HEK293 (cell line): ENCODE measurements at regions not wholly inside any gene's neighbourhood (a gene's known extent, or its start where the extent isn't known, plus 50 kb on each side); places are given as distances from the start of the nearest gene placed in this dataset.

Experiments used
- CTCF ChIA-PET: fragments of 350-600 bp; formaldehyde crosslinking; extraction: SDS; loops from one replicate; lab custom pipeline; 2021; ENCODE audit warnings: antibody characterized with exemption; lab: Yijun Ruan, JAX
- POLR2A ChIA-PET: fragments of 300-600 bp; formaldehyde crosslinking; extraction: SDS; loops from one replicate; lab custom pipeline; 2020; ENCODE audit warnings: antibody characterized with exemption, inconsistent platforms; lab: Yijun Ruan, JAX
- H3K27ac ChIP-seq: fragments of 200-500 bp; sonication (Bioruptor generic); 2 replicates; pipeline ENCODE4 v1.5.1; 2014; ENCODE audit warnings: low read depth, low read length, control low read depth, inconsistent platforms; ENCODE audit errors: extremely low read depth
- H3K36me3 ChIP-seq, 2 experiments: fragments of 200-500 bp in 1 of 2; sonication (Bioruptor generic) in 1 of 2; 1 replicate in 1 of 2; 2 replicates in 1 of 2; pipeline ENCODE4 v1.5.1; 2014 to 2017; ENCODE audit warnings: inconsistent platforms in 2 of 2, low read length in 2 of 2; ENCODE audit not compliant: control insufficient read depth in 2 of 2, insufficient read depth in 1 of 2
- H3K4me1 ChIP-seq: fragments of 200-500 bp; sonication (Bioruptor generic); 2 replicates; pipeline ENCODE4 v1.5.1; 2014; ENCODE audit warnings: mild to moderate bottlenecking, low read length, inconsistent platforms; ENCODE audit not compliant: control insufficient read depth, insufficient read depth
- H3K4me3 ChIP-seq: 2 replicates; pipeline ENCODE4 v1.5.1; 2011; ENCODE audit warnings: low read depth, mild to moderate bottlenecking, control low read depth, low read length, moderate library complexity
- H3K9me3 ChIP-seq: fragments of 200-500 bp; sonication (Bioruptor generic); 2 replicates; pipeline ENCODE4 v1.5.1; 2014; ENCODE audit warnings: low read depth, low read length, inconsistent platforms; ENCODE audit not compliant: control insufficient read depth, insufficient read depth
- GFI1B ChIP-seq: fragments of 450-650 bp; formaldehyde crosslinking; IDR thresholded peaks from 2 replicates; pipeline ENCODE4 v1.5.1; 2016; ENCODE audit warnings: missing biosample characterization, missing genetic modification characterization
- REPIN1 ChIP-seq: fragments of 450-650 bp; formaldehyde crosslinking; IDR thresholded peaks from 2 replicates; pipeline ENCODE4 v1.5.1; 2017; ENCODE audit warnings: missing biosample characterization, missing genetic modification characterization, low read depth
- TCF7L2 ChIP-seq: IDR thresholded peaks from 2 replicates; pipeline ENCODE4 v1.6.1; 2011; ENCODE audit warnings: low read depth, mild to moderate bottlenecking, inconsistent platforms, low read length, moderate library complexity, borderline replicate concordance
- ZNF114 ChIP-seq: fragments of 450-650 bp; formaldehyde crosslinking; IDR thresholded peaks from 2 replicates; pipeline ENCODE4 v1.5.0; 2017; ENCODE audit warnings: missing biosample characterization, missing genetic modification characterization
- ZNF266 ChIP-seq: fragments of 450-650 bp; formaldehyde crosslinking; IDR thresholded peaks from 2 replicates; pipeline ENCODE4 v1.5.1; 2016; ENCODE audit warnings: missing biosample characterization, missing genetic modification characterization, low read depth
- ZNF423 ChIP-seq: fragments of 450-650 bp; formaldehyde crosslinking; IDR thresholded peaks from 2 replicates; pipeline ENCODE4 v1.5.1; 2016; ENCODE audit warnings: missing biosample characterization, missing genetic modification characterization
- ZNF548 ChIP-seq: fragments of 450-650 bp; formaldehyde crosslinking; IDR thresholded peaks from 2 replicates; pipeline ENCODE4 v1.5.1; 2016; ENCODE audit warnings: missing biosample characterization, missing genetic modification characterization
- ZNF623 ChIP-seq: fragments of 450-650 bp; formaldehyde crosslinking; IDR thresholded peaks from 2 replicates; pipeline ENCODE4 v1.5.1; 2016; ENCODE audit warnings: missing biosample characterization, missing genetic modification characterization
- ZNF707 ChIP-seq: fragments of 450-650 bp; formaldehyde crosslinking; IDR thresholded peaks from 2 replicates; pipeline ENCODE4 v1.5.1; 2016; ENCODE audit warnings: missing biosample characterization, missing genetic modification characterization
- ZNF777 ChIP-seq: fragments of 450-650 bp; formaldehyde crosslinking; IDR thresholded peaks from 2 replicates; pipeline ENCODE4 v1.5.1; 2017; ENCODE audit warnings: missing biosample characterization, missing genetic modification characterization, borderline replicate concordance
- TF ChIP-seq, protein P1 (sequence below): fragments of 450-650 bp; formaldehyde crosslinking; IDR thresholded peaks from 2 replicates; pipeline ENCODE4 v1.5.1; 2016; ENCODE audit warnings: missing biosample characterization, missing genetic modification characterization
- TF ChIP-seq, protein P2 (sequence below): fragments of 450-650 bp; formaldehyde crosslinking; IDR thresholded peaks from 2 replicates; pipeline ENCODE4 v1.5.0; 2017; ENCODE audit warnings: missing biosample characterization, missing genetic modification characterization, borderline replicate concordance
- TF ChIP-seq, protein P3 (sequence below): fragments of 450-650 bp; formaldehyde crosslinking; IDR thresholded peaks from 2 replicates; pipeline ENCODE4 v1.5.1; 2016; ENCODE audit warnings: missing biosample characterization, missing genetic modification characterization
- TF ChIP-seq, protein P4 (sequence below): fragments of 450-650 bp; formaldehyde crosslinking; IDR thresholded peaks from 2 replicates; pipeline ENCODE4 v1.5.1; 2016; ENCODE audit warnings: missing biosample characterization, missing genetic modification characterization, low read depth
- TF ChIP-seq, protein P5 (sequence below): fragments of 450-650 bp; formaldehyde crosslinking; IDR thresholded peaks from 2 replicates; pipeline ENCODE4 v1.5.1; 2017; ENCODE audit warnings: missing biosample characterization, missing genetic modification characterization
- TF ChIP-seq, protein P6 (sequence below): fragments of 450-650 bp; formaldehyde crosslinking; IDR thresholded peaks from 2 replicates; pipeline ENCODE4 v1.5.1; 2016; ENCODE audit warnings: missing biosample characterization, missing genetic modification characterization
- TF ChIP-seq, protein P7 (sequence below): fragments of 450-650 bp; formaldehyde crosslinking; IDR thresholded peaks from 2 replicates; pipeline ENCODE4 v1.5.1; 2016; ENCODE audit warnings: missing biosample characterization, missing genetic modification characterization

DNA sequence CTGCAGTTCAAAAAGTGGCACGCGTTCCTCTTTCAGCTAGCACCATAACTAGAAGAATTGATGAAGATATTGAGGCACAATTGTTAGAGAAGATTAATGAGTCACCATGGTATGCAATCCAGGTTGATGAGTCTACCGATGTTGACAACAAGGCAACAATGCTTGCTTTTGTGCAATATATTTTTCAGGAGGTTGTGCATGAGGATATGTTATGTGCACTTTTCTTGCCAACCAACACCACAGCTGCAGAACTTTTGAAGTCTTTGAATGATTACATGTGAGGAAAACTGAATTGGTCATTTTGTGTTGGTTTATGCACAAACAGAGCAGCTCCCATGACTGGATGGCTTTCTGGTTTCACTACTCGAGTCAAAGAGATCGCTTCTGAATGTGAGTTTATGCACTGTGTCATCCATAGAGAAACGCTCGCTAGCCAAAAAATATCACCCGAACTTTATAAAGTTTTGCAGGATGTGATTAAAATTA lies 129.3 kb upstream of the SLC24A3 start:
- Histone ChIP-seq H3K36me3 (no peaks in the 10 kb centered on the region), H3K27ac (no peak overlapping the region), H3K4me3 (no peak overlapping the region), H3K9me3 (no peaks in the 10 kb centered on the region), H3K4me1 (no peaks in the 10 kb centered on the region)
- TF ChIP-seq REPIN1 (tag by site-specific recombination) (no peak), TCF7L2 (no peak), ZNF266 (tag by site-specific recombination) (no peak), ZNF777 (no peak), ZNF114 (tag by site-specific recombination) (no peak), ZNF548 (tag by site-specific recombination) (no peak), ZNF707 (no peak), ZNF423 (no peak), GFI1B (tag by site-specific recombination) (no peak), ZNF623 (tag by site-specific recombination) (no peak)
- TF ChIP-seq, protein P1, sequence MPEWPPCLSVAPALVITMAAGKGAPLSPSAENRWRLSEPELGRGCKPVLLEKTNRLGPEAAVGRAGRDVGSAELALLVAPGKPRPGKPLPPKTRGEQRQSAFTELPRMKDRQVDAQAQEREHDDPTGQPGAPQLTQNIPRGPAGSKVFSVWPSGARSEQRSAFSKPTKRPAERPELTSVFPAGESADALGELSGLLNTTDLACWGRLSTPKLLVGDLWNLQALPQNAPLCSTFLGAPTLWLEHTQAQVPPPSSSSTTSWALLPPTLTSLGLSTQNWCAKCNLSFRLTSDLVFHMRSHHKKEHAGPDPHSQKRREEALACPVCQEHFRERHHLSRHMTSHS = no peak
- TF ChIP-seq, protein P2, sequence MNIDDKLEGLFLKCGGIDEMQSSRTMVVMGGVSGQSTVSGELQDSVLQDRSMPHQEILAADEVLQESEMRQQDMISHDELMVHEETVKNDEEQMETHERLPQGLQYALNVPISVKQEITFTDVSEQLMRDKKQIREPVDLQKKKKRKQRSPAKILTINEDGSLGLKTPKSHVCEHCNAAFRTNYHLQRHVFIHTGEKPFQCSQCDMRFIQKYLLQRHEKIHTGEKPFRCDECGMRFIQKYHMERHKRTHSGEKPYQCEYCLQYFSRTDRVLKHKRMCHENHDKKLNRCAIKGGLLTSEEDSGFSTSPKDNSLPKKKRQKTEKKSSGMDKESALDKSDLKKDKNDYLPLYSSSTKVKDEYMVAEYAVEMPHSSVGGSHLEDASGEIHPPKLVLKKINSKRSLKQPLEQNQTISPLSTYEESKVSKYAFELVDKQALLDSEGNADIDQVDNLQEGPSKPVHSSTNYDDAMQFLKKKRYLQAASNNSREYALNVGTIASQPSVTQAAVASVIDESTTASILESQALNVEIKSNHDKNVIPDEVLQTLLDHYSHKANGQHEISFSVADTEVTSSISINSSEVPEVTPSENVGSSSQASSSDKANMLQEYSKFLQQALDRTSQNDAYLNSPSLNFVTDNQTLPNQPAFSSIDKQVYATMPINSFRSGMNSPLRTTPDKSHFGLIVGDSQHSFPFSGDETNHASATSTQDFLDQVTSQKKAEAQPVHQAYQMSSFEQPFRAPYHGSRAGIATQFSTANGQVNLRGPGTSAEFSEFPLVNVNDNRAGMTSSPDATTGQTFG (tag by site-specific recombination) = no peak
- TF ChIP-seq, protein P3, sequence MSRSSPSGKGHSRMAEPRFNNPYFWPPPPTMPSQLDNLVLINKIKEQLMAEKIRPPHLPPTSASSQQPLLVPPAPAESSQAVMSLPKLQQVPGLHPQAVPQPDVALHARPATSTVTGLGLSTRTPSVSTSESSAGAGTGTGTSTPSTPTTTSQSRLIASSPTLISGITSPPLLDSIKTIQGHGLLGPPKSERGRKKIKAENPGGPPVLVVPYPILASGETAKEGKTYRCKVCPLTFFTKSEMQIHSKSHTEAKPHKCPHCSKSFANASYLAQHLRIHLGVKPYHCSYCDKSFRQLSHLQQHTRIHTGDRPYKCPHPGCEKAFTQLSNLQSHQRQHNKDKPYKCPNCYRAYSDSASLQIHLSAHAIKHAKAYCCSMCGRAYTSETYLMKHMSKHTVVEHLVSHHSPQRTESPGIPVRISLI = no peak
- TF ChIP-seq, protein P4, sequence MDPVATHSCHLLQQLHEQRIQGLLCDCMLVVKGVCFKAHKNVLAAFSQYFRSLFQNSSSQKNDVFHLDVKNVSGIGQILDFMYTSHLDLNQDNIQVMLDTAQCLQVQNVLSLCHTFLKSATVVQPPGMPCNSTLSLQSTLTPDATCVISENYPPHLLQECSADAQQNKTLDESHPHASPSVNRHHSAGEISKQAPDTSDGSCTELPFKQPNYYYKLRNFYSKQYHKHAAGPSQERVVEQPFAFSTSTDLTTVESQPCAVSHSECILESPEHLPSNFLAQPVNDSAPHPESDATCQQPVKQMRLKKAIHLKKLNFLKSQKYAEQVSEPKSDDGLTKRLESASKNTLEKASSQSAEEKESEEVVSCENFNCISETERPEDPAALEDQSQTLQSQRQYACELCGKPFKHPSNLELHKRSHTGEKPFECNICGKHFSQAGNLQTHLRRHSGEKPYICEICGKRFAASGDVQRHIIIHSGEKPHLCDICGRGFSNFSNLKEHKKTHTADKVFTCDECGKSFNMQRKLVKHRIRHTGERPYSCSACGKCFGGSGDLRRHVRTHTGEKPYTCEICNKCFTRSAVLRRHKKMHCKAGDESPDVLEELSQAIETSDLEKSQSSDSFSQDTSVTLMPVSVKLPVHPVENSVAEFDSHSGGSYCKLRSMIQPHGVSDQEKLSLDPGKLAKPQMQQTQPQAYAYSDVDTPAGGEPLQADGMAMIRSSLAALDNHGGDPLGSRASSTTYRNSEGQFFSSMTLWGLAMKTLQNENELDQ (tag by site-specific recombination) = no peak
- TF ChIP-seq, protein P5, sequence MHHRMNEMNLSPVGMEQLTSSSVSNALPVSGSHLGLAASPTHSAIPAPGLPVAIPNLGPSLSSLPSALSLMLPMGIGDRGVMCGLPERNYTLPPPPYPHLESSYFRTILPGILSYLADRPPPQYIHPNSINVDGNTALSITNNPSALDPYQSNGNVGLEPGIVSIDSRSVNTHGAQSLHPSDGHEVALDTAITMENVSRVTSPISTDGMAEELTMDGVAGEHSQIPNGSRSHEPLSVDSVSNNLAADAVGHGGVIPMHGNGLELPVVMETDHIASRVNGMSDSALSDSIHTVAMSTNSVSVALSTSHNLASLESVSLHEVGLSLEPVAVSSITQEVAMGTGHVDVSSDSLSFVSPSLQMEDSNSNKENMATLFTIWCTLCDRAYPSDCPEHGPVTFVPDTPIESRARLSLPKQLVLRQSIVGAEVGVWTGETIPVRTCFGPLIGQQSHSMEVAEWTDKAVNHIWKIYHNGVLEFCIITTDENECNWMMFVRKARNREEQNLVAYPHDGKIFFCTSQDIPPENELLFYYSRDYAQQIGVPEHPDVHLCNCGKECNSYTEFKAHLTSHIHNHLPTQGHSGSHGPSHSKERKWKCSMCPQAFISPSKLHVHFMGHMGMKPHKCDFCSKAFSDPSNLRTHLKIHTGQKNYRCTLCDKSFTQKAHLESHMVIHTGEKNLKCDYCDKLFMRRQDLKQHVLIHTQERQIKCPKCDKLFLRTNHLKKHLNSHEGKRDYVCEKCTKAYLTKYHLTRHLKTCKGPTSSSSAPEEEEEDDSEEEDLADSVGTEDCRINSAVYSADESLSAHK (tag by site-specific recombination) = no peak
- TF ChIP-seq, protein P6, sequence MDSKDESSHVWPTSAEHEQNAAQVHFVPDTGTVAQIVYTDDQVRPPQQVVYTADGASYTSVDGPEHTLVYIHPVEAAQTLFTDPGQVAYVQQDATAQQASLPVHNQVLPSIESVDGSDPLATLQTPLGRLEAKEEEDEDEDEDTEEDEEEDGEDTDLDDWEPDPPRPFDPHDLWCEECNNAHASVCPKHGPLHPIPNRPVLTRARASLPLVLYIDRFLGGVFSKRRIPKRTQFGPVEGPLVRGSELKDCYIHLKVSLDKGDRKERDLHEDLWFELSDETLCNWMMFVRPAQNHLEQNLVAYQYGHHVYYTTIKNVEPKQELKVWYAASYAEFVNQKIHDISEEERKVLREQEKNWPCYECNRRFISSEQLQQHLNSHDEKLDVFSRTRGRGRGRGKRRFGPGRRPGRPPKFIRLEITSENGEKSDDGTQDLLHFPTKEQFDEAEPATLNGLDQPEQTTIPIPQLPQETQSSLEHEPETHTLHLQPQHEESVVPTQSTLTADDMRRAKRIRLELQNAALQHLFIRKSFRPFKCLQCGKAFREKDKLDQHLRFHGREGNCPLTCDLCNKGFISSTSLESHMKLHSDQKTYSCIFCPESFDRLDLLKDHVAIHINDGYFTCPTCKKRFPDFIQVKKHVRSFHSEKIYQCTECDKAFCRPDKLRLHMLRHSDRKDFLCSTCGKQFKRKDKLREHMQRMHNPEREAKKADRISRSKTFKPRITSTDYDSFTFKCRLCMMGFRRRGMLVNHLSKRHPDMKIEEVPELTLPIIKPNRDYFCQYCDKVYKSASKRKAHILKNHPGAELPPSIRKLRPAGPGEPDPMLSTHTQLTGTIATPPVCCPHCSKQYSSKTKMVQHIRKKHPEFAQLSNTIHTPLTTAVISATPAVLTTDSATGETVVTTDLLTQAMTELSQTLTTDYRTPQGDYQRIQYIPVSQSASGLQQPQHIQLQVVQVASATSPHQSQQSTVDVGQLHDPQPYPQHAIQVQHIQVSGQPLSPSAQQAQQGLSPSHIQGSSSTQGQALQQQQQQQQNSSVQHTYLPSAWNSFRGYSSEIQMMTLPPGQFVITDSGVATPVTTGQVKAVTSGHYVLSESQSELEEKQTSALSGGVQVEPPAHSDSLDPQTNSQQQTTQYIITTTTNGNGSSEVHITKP = no peak
- TF ChIP-seq, protein P7, sequence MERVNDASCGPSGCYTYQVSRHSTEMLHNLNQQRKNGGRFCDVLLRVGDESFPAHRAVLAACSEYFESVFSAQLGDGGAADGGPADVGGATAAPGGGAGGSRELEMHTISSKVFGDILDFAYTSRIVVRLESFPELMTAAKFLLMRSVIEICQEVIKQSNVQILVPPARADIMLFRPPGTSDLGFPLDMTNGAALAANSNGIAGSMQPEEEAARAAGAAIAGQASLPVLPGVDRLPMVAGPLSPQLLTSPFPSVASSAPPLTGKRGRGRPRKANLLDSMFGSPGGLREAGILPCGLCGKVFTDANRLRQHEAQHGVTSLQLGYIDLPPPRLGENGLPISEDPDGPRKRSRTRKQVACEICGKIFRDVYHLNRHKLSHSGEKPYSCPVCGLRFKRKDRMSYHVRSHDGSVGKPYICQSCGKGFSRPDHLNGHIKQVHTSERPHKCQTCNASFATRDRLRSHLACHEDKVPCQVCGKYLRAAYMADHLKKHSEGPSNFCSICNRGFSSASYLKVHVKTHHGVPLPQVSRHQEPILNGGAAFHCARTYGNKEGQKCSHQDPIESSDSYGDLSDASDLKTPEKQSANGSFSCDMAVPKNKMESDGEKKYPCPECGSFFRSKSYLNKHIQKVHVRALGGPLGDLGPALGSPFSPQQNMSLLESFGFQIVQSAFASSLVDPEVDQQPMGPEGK (tag by site-specific recombination) = no peak
- ChIA-PET CTCF (interaction anchor here (0.6 to 1.1 kb wide), 2 partner anchors 10 to 17 kb away, joined by 3 to 4 read pairs; no protein-coding TSS in a partner anchor), POLR2A (no interaction called here)
